ENCODE measurements at regions not wholly inside any gene's neighbourhood (a gene's known extent, or its start where the extent isn't known, plus 50 kb on each side); places are given as distances from the start of the nearest gene placed in this dataset.
A peak's percentile ranks its signal among the peaks of the same experiment; 100 is the strongest.

GRCh38 chr9:105861972-105862371 lies 167.6 kb downstream of the TMEM38B start:
- DNase-seq = no peak

- DNase-seq = no peak
Observed at GRCh38 chr9:105864248-105864898, 170.0 kb downstream of the TMEM38B start.

GRCh38 chr9:105865285-105865684 lies 170.9 kb downstream of the TMEM38B start:
- no peak for DNase-seq

GRCh38 chr9:105871540-105871939 lies 177.2 kb downstream of the TMEM38B start:
- no peak for DNase-seq

- no peak for DNase-seq
Observed at GRCh38 chr9:105873801-105874200, 179.5 kb downstream of the TMEM38B start.

GRCh38 chr9:105877721-105878120 lies 183.4 kb downstream of the TMEM38B start:
- peak; percentile 79 for DNase-seq

GRCh38 chr9:105879181-105879580 lies 184.8 kb downstream of the TMEM38B start:
- DNase-seq = no peak

- DNase-seq = no peak
Observed at GRCh38 chr9:105880517-105880916, 186.2 kb downstream of the TMEM38B start.

GRCh38 chr9:105881021-105881420 lies 186.7 kb downstream of the TMEM38B start:
- DNase-seq = no peak

- DNase-seq = no peak
Observed at GRCh38 chr9:105881654-105882349, 187.5 kb downstream of the TMEM38B start.

GRCh38 chr9:105883847-105884246 lies 189.5 kb downstream of the TMEM38B start:
- DNase-seq = no peak

- DNase-seq = no peak
Observed at GRCh38 chr9:105884416-105884815, 190.1 kb downstream of the TMEM38B start.

GRCh38 chr9:105886136-105886535 lies 191.8 kb downstream of the TMEM38B start:
- no peak for DNase-seq

GRCh38 chr9:105887679-105888078 lies 193.3 kb downstream of the TMEM38B start:
- DNase-seq = no peak

GRCh38 chr9:105890046-105890822 lies 195.9 kb downstream of the TMEM38B start:
- DNase-seq = no peak

GRCh38 chr9:105900123-105900522 lies 205.8 kb downstream of the TMEM38B start:
- no peak for DNase-seq

GRCh38 chr9:105901514-105902109 lies 207.3 kb downstream of the TMEM38B start:
- no peak for DNase-seq

GRCh38 chr9:105908069-105908468 lies 213.7 kb downstream of the TMEM38B start:
- DNase-seq = no peak

GRCh38 chr9:105911104-105911911 lies 217.0 kb downstream of the TMEM38B start:
- no peak for DNase-seq

GRCh38 chr9:105912157-105912862 lies 218.0 kb downstream of the TMEM38B start:
- DNase-seq = no peak

- DNase-seq = no peak
Observed at GRCh38 chr9:105912863-105913516, 218.6 kb downstream of the TMEM38B start.

Measured in NCI-H2081 treated with DMSO at 0.1 percent for 48 hours (cell line).